ENCODE measurements at regions not wholly inside any gene's neighbourhood (a gene's known extent, or its start where the extent isn't known, plus 50 kb on each side); places are given as distances from the start of the nearest gene placed in this dataset.

DNA sequence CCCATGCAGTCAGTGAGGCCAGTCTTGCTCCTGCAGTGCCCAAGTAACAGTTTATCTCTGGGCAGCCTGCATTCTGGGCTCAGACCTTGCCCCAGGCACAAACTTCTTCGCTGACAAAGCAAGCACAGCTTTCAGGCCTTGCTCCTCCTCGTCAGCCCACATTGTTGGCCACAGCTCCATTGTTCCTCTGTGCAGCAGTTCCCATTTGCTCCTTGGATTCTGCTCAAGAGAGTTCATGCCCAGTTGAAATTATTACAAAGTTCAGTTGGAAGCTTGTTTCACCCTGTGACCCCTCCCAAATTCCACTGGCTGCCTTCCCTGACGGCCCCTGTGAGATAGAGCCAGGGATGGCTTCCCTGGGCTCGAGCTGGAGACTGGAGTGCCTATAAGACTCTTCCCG, 163.4 kb upstream of the DDHD1 start:
- Histone ChIP-seq H3K79me2 (ENCODE audit: control insufficient read depth, insufficient read depth, low read length) (no peaks in the 10 kb centered on the region), H3K4me1 (replicated peaks in 1 of 2; ENCODE audit: control insufficient read depth in 2 of 2, insufficient read depth in 2 of 2, low read length in 2 of 2) (no peaks in the 10 kb centered on the region), H2AFZ (ENCODE audit: low read depth, low read length) (no peak overlapping the region), H3K9ac (ENCODE audit: insufficient read depth in 1 of 2, low read depth in 2 of 2, low read length in 2 of 2) (no peak overlapping the region), H4K20me1 (replicated peaks; ENCODE audit: control insufficient read depth, insufficient read depth, low read length) (no peaks in the 10 kb centered on the region), H3K9me1 (ENCODE audit: control insufficient read depth, insufficient read depth, low read length) (no peaks in the 10 kb centered on the region), H3K4me2 (ENCODE audit: insufficient read depth, low read length) (no peak overlapping the region), H3K36me3 (ENCODE audit: control insufficient read depth, insufficient read depth, low read length) (no peaks in the 10 kb centered on the region), H3K4me3 (no peak overlapping the region), H3K27me3 (ENCODE audit: control insufficient read depth in 2 of 2, insufficient read depth in 2 of 2, low read length in 2 of 2) (no peaks in the 10 kb centered on the region), H3K9me3 (replicated peaks; ENCODE audit: control insufficient read depth, insufficient read depth, low read depth, low read length) (no peaks in the 10 kb centered on the region), H3K27ac (ENCODE audit: extremely low read depth, low read depth, low read length) (no peak overlapping the region)
- in situ Hi-C loops (cut with MboI) = loop anchor here (10.0 kb wide), 1 partner anchor 492 kb away; no protein-coding TSS in a partner anchor
- intact Hi-C loops (cut with micrococcal nuclease) = no loop called here
- ChIA-PET POLR2A (no interaction called here), CTCF (ENCODE audit: low intra/inter-chr PET ratio) (no interaction called here)
- no TSS peak for BruUV-seq (replicated peaks)
- FAIRE-seq (no peak), DNase-seq (ENCODE audit: extremely low read depth in 1 of 4, low spot score in 3 of 4) (no peak), ATAC-seq (no peak)
- TF ChIP-seq FOXK2 (conservative IDR thresholded peaks at IDR 0.05 in 1 of 2, IDR thresholded peaks at IDR 0.05 in 1 of 2; ENCODE audit: low read depth in 2 of 2) = no peak
- TF ChIP-seq MNT (conservative IDR thresholded peaks at IDR 0.05) = no peak
- TF ChIP-seq NCOA2 (IDR thresholded peaks at IDR 0.05; ENCODE audit: partially characterized antibody in 2 of 2) = no peak
- no peak for TF ChIP-seq KDM1A (IDR thresholded peaks at IDR 0.05)
- no peak for TF ChIP-seq THRA (IDR thresholded peaks at IDR 0.05)
- TF ChIP-seq RNF219 (CRISPR knock-in tag; IDR thresholded peaks at IDR 0.05) = no peak
- no peak for TF ChIP-seq NFE2L1 (tag; IDR thresholded peaks at IDR 0.05; ENCODE audit: borderline replicate concordance, low read depth)
- no peak for TF ChIP-seq POLR2B (IDR thresholded peaks at IDR 0.05; ENCODE audit: low read depth, partially characterized antibody)
- 0% methylated on average over 4 of the region's 5 CpGs for WGBS (ENCODE audit: insufficient coverage, low coverage, missing lambda C conversion rate)
